ENCODE measurements at regions not wholly inside any gene's neighbourhood (a gene's known extent, or its start where the extent isn't known, plus 50 kb on each side); places are given as distances from the start of the nearest gene placed in this dataset.

DNA sequence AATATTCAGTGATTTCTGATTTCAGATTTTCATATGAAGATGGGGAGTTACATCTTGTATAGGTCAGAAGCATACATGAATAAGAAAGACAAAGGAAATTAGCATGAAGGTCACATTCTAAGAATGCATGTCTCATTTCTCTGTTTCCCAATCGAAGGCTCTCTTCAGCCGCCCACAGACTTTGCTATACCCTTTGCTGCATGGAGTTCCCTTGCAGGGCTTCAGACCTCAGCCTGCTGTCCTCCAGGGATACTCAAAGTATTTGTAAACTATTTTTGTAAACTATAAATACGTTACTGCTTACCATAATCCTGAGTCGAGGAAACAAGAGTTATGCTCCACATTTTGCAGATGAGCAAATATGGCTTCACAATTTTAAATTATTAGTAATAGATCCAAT lies 738.4 kb downstream of the PCDH18 start:
- TF ChIP-seq CTCF (IDR thresholded peaks at IDR 0.05 in 4 of 5, conservative IDR thresholded peaks at IDR 0.05 in 1 of 5) (no peak), POLR2A (IDR thresholded peaks at IDR 0.05) (no peak)
